HepG2 (cell line): ENCODE measurements at regions not wholly inside any gene's neighbourhood (a gene's known extent, or its start where the extent isn't known, plus 50 kb on each side); places are given as distances from the start of the nearest gene placed in this dataset.

Experiments
- ATAC-seq: fragments of 200-7000 bp; cut with Tn5 transposase; 3 replicates; pipeline ENCODE4 v1.9.1; 2020; ENCODE audit warnings: mild to moderate bottlenecking, moderate library complexity
- BruUV-seq: library from RNA; stranded (reverse); fragments of 400-500 nt; replicated peaks from 2 replicates; lab custom pipeline; 2021; lab: Mats Ljungman, UMichigan
- CTCF ChIA-PET: fragments of 300-600 bp; formaldehyde crosslinking; extraction: SDS; loops from one replicate; lab custom pipeline; 2021; ENCODE audit warnings: low total read pairs, inconsistent platforms, low intra/inter-chr PET ratio; lab: Yijun Ruan, JAX
- POLR2A ChIA-PET: fragments of 350-600 bp; sonication (Branson Sonifier 250); formaldehyde crosslinking; loops from one replicate; lab custom pipeline; 2020; ENCODE audit warnings: antibody characterized with exemption, inconsistent platforms; lab: Yijun Ruan, JAX
- DNase-seq: peaks from one replicate; pipeline ENCODE4 v3.0.0-alpha.2; 2015; ENCODE audit warnings: low spot score
- FAIRE-seq: peaks from 3 replicates; lab custom pipeline; 2011; peaks lifted over from hg19 to GRCh38; lab: Jason Lieb, UNC
- H2AFZ ChIP-seq: one replicate; pipeline ENCODE4 v1.6.1; 2011; ENCODE audit warnings: low read length, inconsistent platforms
- H3K27ac ChIP-seq: fragments of 300-600 bp; 3 replicates; pipeline ENCODE4 v1.8.0; 2011; ENCODE audit warnings: mixed run types, mild to moderate bottlenecking, mixed read lengths, low read length, inconsistent platforms; ENCODE audit not compliant: insufficient read depth; ENCODE audit errors: extremely low read length
- H3K27me3 ChIP-seq, 2 experiments: fragments of 200-600 bp in 1 of 2; 2 replicates in 1 of 2; 3 replicates in 1 of 2; pipeline versions ENCODE4 v1.6.0 to v1.8.0; 2011; ENCODE audit warnings: low read length in 2 of 2, mild to moderate bottlenecking in 2 of 2, moderate library complexity in 2 of 2, inconsistent platforms in 1 of 2; ENCODE audit not compliant: insufficient read depth in 2 of 2, control insufficient read depth in 1 of 2
- H3K36me3 ChIP-seq, 2 experiments: fragments of 200-600 bp in 1 of 2; replicated peaks in 1 of 2; 2 replicates in 1 of 2; 3 replicates in 1 of 2; pipeline versions ENCODE4 v1.5.1 to v1.8.0; 2011; ENCODE audit warnings: low read length in 2 of 2, inconsistent platforms in 1 of 2; ENCODE audit not compliant: insufficient read depth in 2 of 2, control insufficient read depth in 1 of 2
- H3K4me1 ChIP-seq: 2 replicates; pipeline ENCODE4 v1.5.1; 2012; ENCODE audit warnings: low read length, inconsistent platforms; ENCODE audit not compliant: insufficient read depth
- H3K4me2 ChIP-seq: 2 replicates; pipeline ENCODE4 v1.6.0; 2011; ENCODE audit warnings: low read depth, low read length, inconsistent platforms
- H3K4me3 ChIP-seq, 3 experiments: fragments of 200-600 bp in 1 of 3; sonication (generic), shearing (Covaris generic) in 1 of 3; replicated peaks in 1 of 3; 2 replicates each; pipeline ENCODE4 v1.5.1; 2011 to 2016; ENCODE audit warnings: low read length in 3 of 3, inconsistent platforms in 2 of 3, low read depth in 2 of 3, mild to moderate bottlenecking in 2 of 3, control low read depth in 1 of 3, mixed read lengths in 1 of 3; ENCODE audit not compliant: insufficient read depth in 1 of 3
- H3K79me2 ChIP-seq: one replicate; pipeline ENCODE4 v1.6.1; 2011; ENCODE audit warnings: low read length, inconsistent platforms; ENCODE audit not compliant: insufficient read depth
- H3K9ac ChIP-seq: 2 replicates; pipeline ENCODE4 v1.6.0; 2011; ENCODE audit warnings: mild to moderate bottlenecking, low read depth, low read length, inconsistent platforms; ENCODE audit not compliant: insufficient read depth
- H3K9me3 ChIP-seq: 2 replicates; pipeline ENCODE4 v1.5.1; 2012; ENCODE audit warnings: mild to moderate bottlenecking, low read length
- H4K20me1 ChIP-seq: 2 replicates; pipeline ENCODE4 v1.6.0; 2011; ENCODE audit warnings: inconsistent platforms, mild to moderate bottlenecking, low read length, moderate library complexity; ENCODE audit not compliant: insufficient read depth
- ATRX ChIP-seq: sonication (generic); formaldehyde crosslinking; IDR thresholded peaks from 2 replicates; pipeline ENCODE4 v1.4.0; 2020; ENCODE audit warnings: missing genetic modification reagents, borderline replicate concordance
- ZBTB14 ChIP-seq: sonication (generic); formaldehyde crosslinking; IDR thresholded peaks from 2 replicates; pipeline ENCODE4 v1.4.0; 2020; ENCODE audit warnings: missing genetic modification reagents
- ZFP90 ChIP-seq: sonication (generic); formaldehyde crosslinking; IDR thresholded peaks from 2 replicates; pipeline ENCODE4 v1.8.0; 2022; ENCODE audit warnings: missing genetic modification reagents, mild to moderate bottlenecking, inconsistent platforms, borderline replicate concordance
- ZNF589 ChIP-seq: sonication (generic); formaldehyde crosslinking; conservative IDR thresholded peaks from 2 replicates; pipeline ENCODE4 v1.8.0; 2022; ENCODE audit warnings: mild to moderate bottlenecking, moderate library complexity, missing genetic modification reagents
- ZNF597 ChIP-seq: sonication (generic); formaldehyde crosslinking; IDR thresholded peaks from 2 replicates; pipeline ENCODE4 v1.5.0; 2020; ENCODE audit warnings: missing genetic modification reagents
- ZSCAN12 ChIP-seq: sonication (generic); formaldehyde crosslinking; IDR thresholded peaks from 2 replicates; pipeline ENCODE4 v1.9.0; 2021; ENCODE audit warnings: mild to moderate bottlenecking, missing genetic modification reagents
- WGBS: methylation state at CpG from one replicate; pipeline ENCODE4 v1.1.6; 2017; ENCODE audit warnings: low lambda C conversion rate; 5-methylcytosine and 5-hydroxymethylcytosine counted together
- in situ Hi-C: cut with HindIII; loops from 2 replicates; pipeline ENCODE4 v1.10.0; 2017; ENCODE audit warnings: low pct_unique_long_range_greater_than_20kb; ENCODE audit not compliant: extremely low pct_ligation_motif_present
- intact Hi-C: fragments of 100-400 bp; cut with micrococcal nuclease; formaldehyde crosslinking; loops from one replicate; pipeline ENCODE4 v1.10.0; 2022; ENCODE audit not compliant: unreplicated experiment

GRCh38 chr18:56473400-56474024 is 164.9 kb downstream of the TXNL1 start:
- ATAC-seq (no peak), FAIRE-seq (no peak), DNase-seq (no peak)
- no TSS peak for BruUV-seq
- in situ Hi-C loops: no loop called here
- H2AFZ ChIP-seq: no peak overlapping the region
- H3K27ac ChIP-seq: no peak overlapping the region
- 33% methylated on average over 8 of the region's 8 CpGs for whole genome bisulfite sequencing
- no peak overlapping the region for H3K4me2 ChIP-seq
- TF ChIP-seq ZNF597 (no peak), ZFP90 (no peak), ZSCAN12 (CRISPR knock-in tag) (no peak), ZBTB14 (CRISPR knock-in tag) (no peak), ATRX (CRISPR knock-in tag) (no peak), ZNF589 (CRISPR knock-in tag) (no peak)
- CTCF ChIA-PET: no interaction called here
- H3K9ac ChIP-seq: no peak overlapping the region
- H4K20me1 ChIP-seq: no peaks in the 10 kb centered on the region
- POLR2A ChIA-PET: no interaction called here
- no peaks in the 10 kb centered on the region for H3K36me3 ChIP-seq
- no peaks in the 10 kb centered on the region for H3K4me1 ChIP-seq
- no peaks in the 10 kb centered on the region for H3K27me3 ChIP-seq
- intact Hi-C loops: no loop called here
- no peaks in the 10 kb centered on the region for H3K79me2 ChIP-seq
- no peaks in the 10 kb centered on the region for H3K9me3 ChIP-seq
- H3K4me3 ChIP-seq: no peak overlapping the region
